HG02571 (cell line): ENCODE measurements at regions not wholly inside any gene's neighbourhood (a gene's known extent, or its start where the extent isn't known, plus 50 kb on each side); places are given as distances from the start of the nearest gene placed in this dataset.
A peak's percentile ranks its signal among the peaks of the same experiment; 100 is the strongest.

Source experiments
- ATAC-seq: cut with Tn5 transposase; IDR thresholded peaks from one replicate; pipeline ENCODE4 v1.9.1; 2021; ENCODE audit warnings: mild to moderate bottlenecking, moderate library complexity; ENCODE audit not compliant: unreplicated experiment

GRCh38 chr3:116767726-116768125, 58.1 kb downstream of the TUSC7 start:
- no peak for ATAC-seq

- peak; percentile 99 for ATAC-seq
Measured at GRCh38 chr3:116770815-116771450, 61.4 kb downstream of the TUSC7 start.

- ATAC-seq: no peak
Measured at GRCh38 chr3:116776880-116777785, 67.6 kb downstream of the TUSC7 start.

GRCh38 chr3:116785226-116785625, 75.6 kb downstream of the TUSC7 start:
- no peak for ATAC-seq

GRCh38 chr3:116802651-116803050, 93.1 kb downstream of the TUSC7 start:
- no peak for ATAC-seq

- ATAC-seq: no peak
Measured at GRCh38 chr3:116806351-116806750, 96.8 kb downstream of the TUSC7 start.

GRCh38 chr3:116808725-116809124, 99.1 kb downstream of the TUSC7 start:
- ATAC-seq: no peak

GRCh38 chr3:116809208-116809607, 99.6 kb downstream of the TUSC7 start:
- no peak for ATAC-seq

- ATAC-seq: no peak
Measured at GRCh38 chr3:116811754-116812153, 102.2 kb downstream of the TUSC7 start.

- ATAC-seq: no peak
Measured at GRCh38 chr3:116812949-116813348, 103.4 kb downstream of the TUSC7 start.

GRCh38 chr3:116815321-116815720, 105.7 kb downstream of the TUSC7 start:
- no peak for ATAC-seq

GRCh38 chr3:116815831-116816588, 106.4 kb downstream of the TUSC7 start:
- ATAC-seq: no peak

- ATAC-seq: no peak
Measured at GRCh38 chr3:116821371-116821770, 111.8 kb downstream of the TUSC7 start.

- ATAC-seq: no peak
Measured at GRCh38 chr3:116824208-116824607, 114.6 kb downstream of the TUSC7 start.

GRCh38 chr3:116833202-116833601, 123.6 kb downstream of the TUSC7 start:
- no peak for ATAC-seq

GRCh38 chr3:116834816-116835215, 125.2 kb downstream of the TUSC7 start:
- ATAC-seq: no peak

- no peak for ATAC-seq
Measured at GRCh38 chr3:116835658-116836057, 126.1 kb downstream of the TUSC7 start.

GRCh38 chr3:116836286-116836685, 126.7 kb downstream of the TUSC7 start:
- ATAC-seq: no peak

GRCh38 chr3:116837483-116837882, 127.9 kb downstream of the TUSC7 start:
- no peak for ATAC-seq

GRCh38 chr3:116841003-116841735, 131.6 kb downstream of the TUSC7 start:
- no peak for ATAC-seq
